ENCODE measurements at regions not wholly inside any gene's neighbourhood (a gene's known extent, or its start where the extent isn't known, plus 50 kb on each side); places are given as distances from the start of the nearest gene placed in this dataset.

GRCh38 chr7:68276725-68277124 lies 1280.1 kb downstream of the TYW1 start:
- Histone ChIP-seq H3K9me3 (no peaks in the 10 kb centered on the region), H3K4me1 (ENCODE audit: control insufficient read depth in 1 of 2, low read depth in 2 of 2) (no peaks in the 10 kb centered on the region), H3K4me3 (no peak overlapping the region), H3K36me3 (no peaks in the 10 kb centered on the region), H3K27me3 (replicated peaks; ENCODE audit: insufficient read depth) (no peaks in the 10 kb centered on the region), H3K27ac (no peak overlapping the region)
- DNase-seq (ENCODE audit: low spot score) (no peak), ATAC-seq (ENCODE audit: insufficient number of reproducible peaks, low FRiP score, low read depth) (no peak)
- TF ChIP-seq CTCF (IDR thresholded peaks at IDR 0.05) = no peak

- Histone ChIP-seq H3K4me3 (no peak overlapping the region), H3K27ac (no peak overlapping the region), H3K9me3 (no peaks in the 10 kb centered on the region), H3K4me1 (ENCODE audit: control insufficient read depth in 1 of 2, low read depth in 2 of 2) (no peaks in the 10 kb centered on the region), H3K36me3 (no peaks in the 10 kb centered on the region), H3K27me3 (replicated peaks; ENCODE audit: insufficient read depth) (no peaks in the 10 kb centered on the region)
- no peak for TF ChIP-seq CTCF (IDR thresholded peaks at IDR 0.05)
- no peak for DNase-seq (ENCODE audit: low spot score)
- ATAC-seq (ENCODE audit: insufficient number of reproducible peaks, low FRiP score, low read depth) = no peak
Observed at GRCh38 chr7:68279827-68280400, 1283.3 kb downstream of the TYW1 start.

GRCh38 chr7:68280931-68281330 lies 1284.3 kb downstream of the TYW1 start:
- no peaks in the 10 kb centered on the region for H3K9me3 ChIP-seq
- no peaks in the 10 kb centered on the region for H3K27me3 ChIP-seq (replicated peaks; ENCODE audit: insufficient read depth)
- no peak for ATAC-seq (ENCODE audit: insufficient number of reproducible peaks, low FRiP score, low read depth)
- TF ChIP-seq CTCF (IDR thresholded peaks at IDR 0.05) = no peak
- H3K36me3 ChIP-seq = no peaks in the 10 kb centered on the region
- no peak overlapping the region for H3K27ac ChIP-seq
- H3K4me3 ChIP-seq = no peak overlapping the region
- no peaks in the 10 kb centered on the region for H3K4me1 ChIP-seq (ENCODE audit: control insufficient read depth in 1 of 2, low read depth in 2 of 2)
- no peak for DNase-seq (ENCODE audit: low spot score)

GRCh38 chr7:68288144-68288593 lies 1291.5 kb downstream of the TYW1 start:
- Histone ChIP-seq H3K27ac (no peak overlapping the region), H3K36me3 (no peaks in the 10 kb centered on the region), H3K4me1 (ENCODE audit: control insufficient read depth in 1 of 2, low read depth in 2 of 2) (no peaks in the 10 kb centered on the region), H3K9me3 (no peaks in the 10 kb centered on the region), H3K27me3 (replicated peaks; ENCODE audit: insufficient read depth) (no peaks in the 10 kb centered on the region), H3K4me3 (no peak overlapping the region)
- no peak for TF ChIP-seq CTCF (IDR thresholded peaks at IDR 0.05)
- ATAC-seq (ENCODE audit: insufficient number of reproducible peaks, low FRiP score, low read depth) (no peak), DNase-seq (ENCODE audit: low spot score) (no peak)

DNA sequence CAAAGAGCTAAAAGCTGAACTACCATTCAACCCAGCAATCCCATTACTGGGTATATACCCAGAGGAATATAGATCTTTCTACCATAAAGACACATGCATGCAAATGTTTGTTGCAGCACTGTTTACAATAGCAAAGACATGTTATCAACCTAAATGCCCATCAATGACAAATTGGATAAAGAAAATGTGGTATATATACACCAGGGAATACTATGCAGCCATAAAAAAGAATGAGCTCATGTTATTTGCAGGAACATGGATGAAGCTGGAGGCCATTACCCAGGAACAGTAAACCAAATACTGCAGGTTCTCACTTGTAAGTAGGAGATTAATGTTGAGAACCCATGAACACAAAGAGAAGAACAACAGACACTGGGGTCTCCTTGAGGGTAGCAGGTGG lies 1295.1 kb downstream of the TYW1 start:
- no peak for TF ChIP-seq CTCF (IDR thresholded peaks at IDR 0.05)
- Histone ChIP-seq H3K27me3 (replicated peaks; ENCODE audit: insufficient read depth) (no peaks in the 10 kb centered on the region), H3K4me1 (ENCODE audit: control insufficient read depth in 1 of 2, low read depth in 2 of 2) (no peaks in the 10 kb centered on the region), H3K27ac (no peak overlapping the region), H3K36me3 (no peaks in the 10 kb centered on the region), H3K9me3 (no peaks in the 10 kb centered on the region), H3K4me3 (no peak overlapping the region)
- DNase-seq (ENCODE audit: low spot score) = no peak
- no peak for ATAC-seq (ENCODE audit: insufficient number of reproducible peaks, low FRiP score, low read depth)
